Ishikawa (cell line): ENCODE measurements at regions not wholly inside any gene's neighbourhood (a gene's known extent, or its start where the extent isn't known, plus 50 kb on each side); places are given as distances from the start of the nearest gene placed in this dataset.

Experiments
- CEBPB ChIP-seq: IDR thresholded peaks from 2 replicates; pipeline ENCODE4 v1.6.1; 2012
- FOXM1 ChIP-seq: IDR thresholded peaks from 2 replicates; pipeline ENCODE4 v1.6.1; 2012; ENCODE audit warnings: low read depth, borderline replicate concordance
- REST ChIP-seq: IDR thresholded peaks from 2 replicates; pipeline ENCODE4 v1.6.1; 2012; ENCODE audit warnings: low read depth, mild to moderate bottlenecking
- TEAD4 ChIP-seq: IDR thresholded peaks from 2 replicates; pipeline ENCODE4 v1.6.1; 2012
- YY1 ChIP-seq: IDR thresholded peaks from 2 replicates; pipeline ENCODE4 v1.6.1; 2012; ENCODE audit warnings: low read depth

- TF ChIP-seq YY1: no peak
- no peak for TF ChIP-seq FOXM1
- TF ChIP-seq CEBPB: no peak
- no peak for TF ChIP-seq REST
- TF ChIP-seq TEAD4: no peak
These were observed 463.3 kb upstream of the CELF4 start for GRCh38 chr18:38028946-38029345.
